Smooth muscle cell (in vitro differentiated cells): ENCODE measurements at regions not wholly inside any gene's neighbourhood (a gene's known extent, or its start where the extent isn't known, plus 50 kb on each side); places are given as distances from the start of the nearest gene placed in this dataset.

Experiments
- DNase-seq: peaks from one replicate; lab custom pipeline; 2025; ENCODE audit not compliant: unreplicated experiment; lab: John Stamatoyannopoulos, UW
- H2AFZ ChIP-seq: fragments of 200-600 bp; sonication (generic); 2 replicates; pipeline ENCODE4 v1.6.0; 2016; ENCODE audit warnings: antibody characterized with exemption, low read depth, mild to moderate bottlenecking
- H3F3A ChIP-seq: fragments of 200-600 bp; sonication (generic); 2 replicates; pipeline ENCODE4 v1.6.0; 2017; ENCODE audit warnings: antibody characterized with exemption, low read depth
- H3K27ac ChIP-seq: fragments of 200-600 bp; sonication (generic); 2 replicates; pipeline ENCODE4 v1.5.1; 2016; ENCODE audit warnings: low read depth, mild to moderate bottlenecking
- H3K27me3 ChIP-seq: fragments of 200-600 bp; sonication (generic); 2 replicates; pipeline ENCODE4 v1.6.1; 2016; ENCODE audit warnings: low read depth, mild to moderate bottlenecking
- H3K36me3 ChIP-seq: fragments of 200-600 bp; sonication (generic); 2 replicates; pipeline ENCODE4 v1.5.1; 2016; ENCODE audit warnings: low read depth
- H3K4me1 ChIP-seq: fragments of 200-600 bp; sonication (generic); 2 replicates; pipeline ENCODE4 v1.5.1; 2016; ENCODE audit warnings: low read depth
- H3K4me2 ChIP-seq: fragments of 200-600 bp; sonication (generic); 2 replicates; pipeline ENCODE4 v1.6.0; 2016; ENCODE audit warnings: mild to moderate bottlenecking
- H3K4me3 ChIP-seq: fragments of 200-600 bp; sonication (generic); 2 replicates; pipeline ENCODE4 v1.5.1; 2016; ENCODE audit warnings: mild to moderate bottlenecking
- H3K79me2 ChIP-seq: fragments of 200-600 bp; sonication (generic); 2 replicates; pipeline ENCODE4 v1.6.0; 2016; ENCODE audit warnings: low read depth, mild to moderate bottlenecking
- H3K9ac ChIP-seq: fragments of 200-600 bp; sonication (generic); 2 replicates; pipeline ENCODE4 v1.6.0; 2016; ENCODE audit warnings: low read depth
- H3K9me3 ChIP-seq: fragments of 200-600 bp; sonication (generic); replicated peaks from 2 replicates; pipeline ENCODE4 v1.5.1; 2016; ENCODE audit warnings: low read depth
- H4K20me1 ChIP-seq: fragments of 200-600 bp; sonication (generic); 2 replicates; pipeline ENCODE4 v1.6.0; 2016; ENCODE audit warnings: low read depth
- CTCF ChIP-seq: fragments of 200-600 bp; sonication (generic); IDR thresholded peaks from 2 replicates; pipeline ENCODE4 v1.5.1; 2017; ENCODE audit warnings: borderline replicate concordance, mild to moderate bottlenecking, antibody characterized with exemption; ENCODE audit not compliant: insufficient read depth, poor library complexity, severe bottlenecking
- WGBS: methylation state at CpG from one replicate; pipeline ENCODE4 v1.1.7; 2016; ENCODE audit warnings: low lambda C conversion rate; 5-methylcytosine and 5-hydroxymethylcytosine counted together

- Histone ChIP-seq H3K4me3 (no peak overlapping the region), H3F3A (no peaks in the 10 kb centered on the region), H3K27me3 (no peaks in the 10 kb centered on the region), H3K4me2 (no peak overlapping the region), H3K79me2 (no peaks in the 10 kb centered on the region), H2AFZ (no peak overlapping the region), H3K9me3 (no peaks in the 10 kb centered on the region), H3K4me1 (no peaks in the 10 kb centered on the region), H3K9ac (no peak overlapping the region), H3K27ac (no peak overlapping the region), H4K20me1 (no peaks in the 10 kb centered on the region), H3K36me3 (no peaks in the 10 kb centered on the region)
- DNase-seq: no peak
- TF ChIP-seq CTCF: no peak
- WGBS: 80% methylated on average over 3 of the region's 3 CpGs
Measured at GRCh38 chr18:60929966-60930365, 403.3 kb upstream of the CDH20 start.

GRCh38 chr18:60935041-60935910 is 398.0 kb upstream of the CDH20 start:
- Histone ChIP-seq H3K4me3 (no peak overlapping the region), H3K27ac (no peak overlapping the region), H3K4me2 (no peak overlapping the region), H3K79me2 (no peaks in the 10 kb centered on the region), H3K4me1 (no peaks in the 10 kb centered on the region), H3F3A (no peaks in the 10 kb centered on the region), H4K20me1 (no peaks in the 10 kb centered on the region), H2AFZ (no peak overlapping the region), H3K9ac (no peak overlapping the region), H3K27me3 (no peaks in the 10 kb centered on the region), H3K36me3 (no peaks in the 10 kb centered on the region), H3K9me3 (no peaks in the 10 kb centered on the region)
- no peak for TF ChIP-seq CTCF
- no peak for DNase-seq
- WGBS: 82% methylated on average over 5 of the region's 5 CpGs

GRCh38 chr18:60936101-60936500 is 397.1 kb upstream of the CDH20 start:
- no peak overlapping the region for H3K4me2 ChIP-seq
- H3K4me3 ChIP-seq: no peak overlapping the region
- no peaks in the 10 kb centered on the region for H3K79me2 ChIP-seq
- H3K4me1 ChIP-seq: no peaks in the 10 kb centered on the region
- H3K27ac ChIP-seq: no peak overlapping the region
- H3F3A ChIP-seq: no peaks in the 10 kb centered on the region
- H4K20me1 ChIP-seq: no peaks in the 10 kb centered on the region
- no peaks in the 10 kb centered on the region for H3K36me3 ChIP-seq
- H3K27me3 ChIP-seq: no peaks in the 10 kb centered on the region
- DNase-seq: no peak
- H3K9ac ChIP-seq: no peak overlapping the region
- no peaks in the 10 kb centered on the region for H3K9me3 ChIP-seq
- TF ChIP-seq CTCF: no peak
- no peak overlapping the region for H2AFZ ChIP-seq

- Histone ChIP-seq H3K4me3 (no peak overlapping the region), H3K9ac (no peak overlapping the region), H4K20me1 (no peaks in the 10 kb centered on the region), H3K4me2 (no peak overlapping the region), H3K4me1 (no peaks in the 10 kb centered on the region), H3K9me3 (no peaks in the 10 kb centered on the region), H3K27ac (no peak overlapping the region), H3K36me3 (no peaks in the 10 kb centered on the region), H3K27me3 (no peaks in the 10 kb centered on the region), H3F3A (no peaks in the 10 kb centered on the region), H2AFZ (no peak overlapping the region), H3K79me2 (no peaks in the 10 kb centered on the region)
- WGBS: 83% methylated on average over 6 of the region's 6 CpGs
- DNase-seq: no peak
- no peak for TF ChIP-seq CTCF
Measured at GRCh38 chr18:60943297-60943696, 389.9 kb upstream of the CDH20 start.
